ENCODE measurements at regions not wholly inside any gene's neighbourhood (a gene's known extent, or its start where the extent isn't known, plus 50 kb on each side); places are given as distances from the start of the nearest gene placed in this dataset.

DNA sequence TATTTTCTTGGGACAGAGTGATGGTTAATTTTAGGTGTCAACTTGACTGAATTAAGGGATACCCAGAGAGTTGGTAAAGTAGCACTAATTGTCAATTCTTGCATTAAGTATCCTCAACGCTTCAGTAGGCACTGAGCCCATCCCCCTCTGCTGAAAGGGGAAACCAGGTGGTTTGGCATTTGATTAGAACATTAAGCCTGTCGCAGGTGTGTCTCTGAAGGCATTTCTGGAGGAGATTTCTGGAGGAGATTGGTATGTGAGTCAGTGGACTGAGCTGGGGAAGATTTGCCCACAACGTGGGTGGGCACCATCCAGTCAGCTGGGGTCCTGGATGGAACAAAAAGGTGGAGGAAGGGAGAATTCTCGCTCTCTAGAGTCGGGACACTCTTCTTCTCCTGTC is 119.8 kb downstream of the RFX6 start:
- TF ChIP-seq, protein P1, sequence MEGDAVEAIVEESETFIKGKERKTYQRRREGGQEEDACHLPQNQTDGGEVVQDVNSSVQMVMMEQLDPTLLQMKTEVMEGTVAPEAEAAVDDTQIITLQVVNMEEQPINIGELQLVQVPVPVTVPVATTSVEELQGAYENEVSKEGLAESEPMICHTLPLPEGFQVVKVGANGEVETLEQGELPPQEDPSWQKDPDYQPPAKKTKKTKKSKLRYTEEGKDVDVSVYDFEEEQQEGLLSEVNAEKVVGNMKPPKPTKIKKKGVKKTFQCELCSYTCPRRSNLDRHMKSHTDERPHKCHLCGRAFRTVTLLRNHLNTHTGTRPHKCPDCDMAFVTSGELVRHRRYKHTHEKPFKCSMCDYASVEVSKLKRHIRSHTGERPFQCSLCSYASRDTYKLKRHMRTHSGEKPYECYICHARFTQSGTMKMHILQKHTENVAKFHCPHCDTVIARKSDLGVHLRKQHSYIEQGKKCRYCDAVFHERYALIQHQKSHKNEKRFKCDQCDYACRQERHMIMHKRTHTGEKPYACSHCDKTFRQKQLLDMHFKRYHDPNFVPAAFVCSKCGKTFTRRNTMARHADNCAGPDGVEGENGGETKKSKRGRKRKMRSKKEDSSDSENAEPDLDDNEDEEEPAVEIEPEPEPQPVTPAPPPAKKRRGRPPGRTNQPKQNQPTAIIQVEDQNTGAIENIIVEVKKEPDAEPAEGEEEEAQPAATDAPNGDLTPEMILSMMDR (IDR thresholded peaks at IDR 0.05; ENCODE audit: low read depth, low read length), result no peak
- no peak for TF ChIP-seq EZH2phosphoT487 (IDR thresholded peaks at IDR 0.05; ENCODE audit: low read depth)
